GM23338 (cell line): ENCODE measurements at regions not wholly inside any gene's neighbourhood (a gene's known extent, or its start where the extent isn't known, plus 50 kb on each side); places are given as distances from the start of the nearest gene placed in this dataset.

ENCODE experiments used
- ATAC-seq: fragments of 200-7000 bp; cut with Tn5 transposase; 3 replicates; pipeline ENCODE4 v1.9.1; 2020
- DNase-seq: peaks from one replicate; pipeline ENCODE4 v3.0.0-alpha.2; 2015; ENCODE audit warnings: low spot score
- H2AFZ ChIP-seq: fragments of 200-600 bp; sonication (generic); 2 replicates; pipeline ENCODE4 v1.8.0; 2016; ENCODE audit warnings: antibody characterized with exemption, mild to moderate bottlenecking, moderate library complexity
- H3F3A ChIP-seq: fragments of 200-600 bp; sonication (generic); replicated peaks from 2 replicates; pipeline ENCODE4 v1.8.0; 2017; ENCODE audit warnings: antibody characterized with exemption, mixed run types, low read depth
- H3K27ac ChIP-seq: fragments of 200-600 bp; sonication (generic); 2 replicates; pipeline ENCODE4 v1.6.1; 2016; ENCODE audit warnings: low read depth
- H3K27me3 ChIP-seq: fragments of 200-600 bp; sonication (generic); 2 replicates; pipeline ENCODE4 v1.8.0; 2016; ENCODE audit warnings: mild to moderate bottlenecking, mixed run types, moderate library complexity; ENCODE audit not compliant: insufficient read depth
- H3K36me3 ChIP-seq: fragments of 200-600 bp; sonication (generic); 2 replicates; pipeline ENCODE4 v1.8.0; 2016; ENCODE audit warnings: mild to moderate bottlenecking; ENCODE audit not compliant: insufficient read depth
- H3K4me1 ChIP-seq: fragments of 200-600 bp; sonication (generic); 2 replicates; pipeline ENCODE4 v1.8.0; 2016; ENCODE audit warnings: mild to moderate bottlenecking, moderate library complexity; ENCODE audit not compliant: insufficient read depth
- H3K4me2 ChIP-seq: fragments of 200-600 bp; sonication (generic); 2 replicates; pipeline ENCODE4 v1.7.1; 2017; ENCODE audit warnings: mixed run types
- H3K4me3 ChIP-seq: fragments of 200-600 bp; sonication (generic); 2 replicates; pipeline ENCODE4 v1.6.1; 2016; ENCODE audit warnings: mixed run types
- H3K79me2 ChIP-seq: fragments of 200-600 bp; sonication (generic); replicated peaks from 2 replicates; pipeline ENCODE4 v1.8.0; 2017; ENCODE audit warnings: mild to moderate bottlenecking; ENCODE audit not compliant: insufficient read depth
- H3K9me2 ChIP-seq: fragments of 200-600 bp; sonication (generic); 2 replicates; pipeline ENCODE4 v1.8.0; 2017; ENCODE audit not compliant: insufficient read depth
- H4K20me1 ChIP-seq: fragments of 200-600 bp; sonication (generic); replicated peaks from 2 replicates; pipeline ENCODE4 v1.8.0; 2017; ENCODE audit warnings: mild to moderate bottlenecking; ENCODE audit not compliant: insufficient read depth
- H3K27ac Mint-ChIP-seq: 2 replicates; pipeline ENCODE4 v1.8.0; 2020; ENCODE audit warnings: inconsistent platforms, mild to moderate bottlenecking, moderate library complexity, mixed read lengths
- H3K27me3 Mint-ChIP-seq: 3 replicates; pipeline ENCODE4 v1.8.0; 2022; ENCODE audit warnings: low read depth, mild to moderate bottlenecking, moderate library complexity, mixed read lengths, inconsistent platforms; ENCODE audit not compliant: insufficient read depth, poor library complexity
- H3K36me3 Mint-ChIP-seq: 3 replicates; pipeline ENCODE4 v1.8.0; 2021; ENCODE audit warnings: low read depth, mild to moderate bottlenecking, inconsistent platforms, moderate library complexity, mixed read lengths
- H3K4me1 Mint-ChIP-seq: 3 replicates; pipeline ENCODE4 v1.8.0; 2020; ENCODE audit warnings: mild to moderate bottlenecking, inconsistent platforms, mixed read lengths
- H3K4me3 Mint-ChIP-seq: 3 replicates; pipeline ENCODE4 v1.8.0; 2021; ENCODE audit warnings: moderate library complexity, mild to moderate bottlenecking, inconsistent platforms, mixed read lengths
- H3K9me3 Mint-ChIP-seq: 3 replicates; pipeline ENCODE4 v1.8.0; 2020; ENCODE audit warnings: moderate library complexity, mild to moderate bottlenecking, inconsistent platforms, mixed read lengths
- CREB1 ChIP-seq: fragments of 250-450 bp; sonication (Bioruptor Pico); IDR thresholded peaks from 2 replicates; pipeline ENCODE4 v1.5.0; 2020; ENCODE audit warnings: low read depth, mild to moderate bottlenecking, moderate library complexity
- CTCF ChIP-seq, 2 experiments: fragments of 200-600 bp in 1 of 2; sonication (generic) in 1 of 2; conservative IDR thresholded peaks; 2 replicates each; pipeline versions ENCODE4 v1.5.1 to v1.6.1; 2016 to 2017; ENCODE audit warnings: antibody characterized with exemption in 2 of 2, low read depth in 2 of 2, mild to moderate bottlenecking in 2 of 2, moderate library complexity in 1 of 2
- ETS1 ChIP-seq: IDR thresholded peaks from 2 replicates; pipeline ENCODE4 v1.6.1; 2016; ENCODE audit warnings: antibody characterized with exemption
- EZH2 ChIP-seq: fragments of 200-600 bp; sonication (generic); IDR thresholded peaks from one replicate; pipeline ENCODE4 v1.8.0; 2017; ENCODE audit warnings: antibody characterized with exemption, mild to moderate bottlenecking, low read depth; ENCODE audit not compliant: unreplicated experiment
- EZH2phosphoT487 ChIP-seq: fragments of 200-600 bp; sonication (generic); IDR thresholded peaks from one replicate; pipeline ENCODE4 v1.8.1; 2018; ENCODE audit warnings: antibody characterized with exemption; ENCODE audit not compliant: unreplicated experiment
- JUNB ChIP-seq: IDR thresholded peaks from one replicate; pipeline ENCODE4 v1.6.1; 2016; ENCODE audit warnings: antibody characterized with exemption; ENCODE audit not compliant: unreplicated experiment
- NANOG ChIP-seq: IDR thresholded peaks from 2 replicates; pipeline ENCODE4 v1.6.1; 2016; ENCODE audit warnings: antibody characterized with exemption, borderline replicate concordance
- POLR2AphosphoS5 ChIP-seq: IDR thresholded peaks from 2 replicates; pipeline ENCODE4 v1.6.1; 2016; ENCODE audit warnings: antibody characterized with exemption, low read depth
- REST ChIP-seq: IDR thresholded peaks from one replicate; pipeline ENCODE4 v1.6.1; 2018; ENCODE audit warnings: antibody characterized with exemption; ENCODE audit not compliant: unreplicated experiment
- STAT1 ChIP-seq: IDR thresholded peaks from one replicate; pipeline ENCODE4 v1.6.1; 2016; ENCODE audit warnings: antibody characterized with exemption; ENCODE audit not compliant: unreplicated experiment
- ZNF114 ChIP-seq: fragments of 250-450 bp; sonication (Bioruptor Pico); IDR thresholded peaks from 2 replicates; pipeline ENCODE4 v1.5.0; 2020; ENCODE audit warnings: mild to moderate bottlenecking, moderate library complexity
- ZNF331 ChIP-seq: fragments of 250-450 bp; sonication (Bioruptor Pico); IDR thresholded peaks from 2 replicates; pipeline ENCODE4 v1.5.0; 2020; ENCODE audit warnings: low read depth, mild to moderate bottlenecking, moderate library complexity
- ZNF462 ChIP-seq: fragments of 250-450 bp; sonication (Bioruptor Pico); IDR thresholded peaks from 2 replicates; pipeline ENCODE4 v1.5.0; 2020; ENCODE audit warnings: mild to moderate bottlenecking, moderate library complexity

- no peak for TF ChIP-seq JUNB
- TF ChIP-seq REST = no peak
- TF ChIP-seq CTCF (conservative IDR thresholded peaks at IDR 0.05; ENCODE audit: low read depth in 2 of 2) = no peak
- no peak for TF ChIP-seq EZH2phosphoT487
- TF ChIP-seq POLR2AphosphoS5 = no peak
- TF ChIP-seq EZH2 = no peak
- TF ChIP-seq ZNF331 (CRISPR knock-in tag) = no peak
- no peak for TF ChIP-seq STAT1
- no peak for TF ChIP-seq ZNF114 (CRISPR knock-in tag)
These were observed 372.5 kb upstream of the MKI67 start (continued) for GRCh38 chr10:128498746-128499145.

GRCh38 chr10:128499486-128499885 is 373.3 kb upstream of the MKI67 start:
- Histone ChIP-seq H3K4me2 (no peak overlapping the region), H3K9me2 (no peaks in the 10 kb centered on the region), H3F3A (no peaks in the 10 kb centered on the region), H3K36me3 (no peaks in the 10 kb centered on the region), H3K27me3 (no peaks in the 10 kb centered on the region), H3K27ac (no peak overlapping the region), H4K20me1 (no peaks in the 10 kb centered on the region), H3K4me1 (no peaks in the 10 kb centered on the region), H2AFZ (no peak overlapping the region), H3K4me3 (no peak overlapping the region), H3K79me2 (no peaks in the 10 kb centered on the region)
- DNase-seq (no peak), ATAC-seq (no peak)
- Mint-ChIP-seq H3K9me3 (no peaks in the 10 kb centered on the region; the same call in 2 of the 3 replicates), H3K27me3 (peaks cover 7% of the 10 kb centered on the region), H3K36me3 (no peaks in the 10 kb centered on the region), H3K27ac (no peak overlapping the region), H3K4me1 (peaks cover 9% of the 10 kb centered on the region; the same call in 1 of the 3 replicates), H3K4me3 (no peak overlapping the region)
- TF ChIP-seq ZNF462 (CRISPR knock-in tag) = no peak
- no peak for TF ChIP-seq NANOG
- TF ChIP-seq STAT1 = no peak
- TF ChIP-seq CREB1 (CRISPR knock-in tag) = no peak
- no peak for TF ChIP-seq EZH2
- TF ChIP-seq POLR2AphosphoS5 = no peak
- TF ChIP-seq JUNB = no peak
- TF ChIP-seq ETS1 = no peak
- TF ChIP-seq ZNF114 (CRISPR knock-in tag) = no peak
